ENCODE measurements at regions not wholly inside any gene's neighbourhood (a gene's known extent, or its start where the extent isn't known, plus 50 kb on each side); places are given as distances from the start of the nearest gene placed in this dataset.

DNA sequence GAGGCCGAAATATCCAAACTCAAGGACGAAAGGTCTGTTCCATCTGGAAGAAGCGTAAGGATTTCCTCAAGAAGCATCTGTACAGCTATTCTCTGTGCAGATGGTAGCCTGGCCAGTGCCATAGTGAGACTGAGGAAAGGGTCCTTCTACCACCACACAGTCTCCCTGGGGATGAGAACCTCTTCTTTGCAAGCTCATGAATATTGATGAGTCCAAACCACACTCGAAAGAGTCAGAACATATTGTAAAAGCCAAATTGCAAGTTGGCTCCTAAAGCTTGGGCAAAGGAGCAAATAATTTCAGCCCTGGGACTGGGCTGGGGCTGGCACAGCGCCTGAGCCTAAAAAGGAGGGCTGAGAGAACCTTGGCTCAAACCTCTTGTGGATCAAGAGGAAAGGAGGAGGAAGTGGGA, 66.1 kb upstream of the PIP4K2A start:
- H3K9ac ChIP-seq (ENCODE audit: insufficient read depth, low read depth, low read length) = no peak overlapping the region
- ATAC-seq = no peak
- ChIA-PET POLR2A (no interaction called here), CTCF (ENCODE audit: low intra/inter-chr PET ratio, low total read pairs) (no interaction called here)
- in situ Hi-C loops (cut with HindIII; ENCODE audit: extremely low pct_ligation_motif_present, low pct_unique_long_range_greater_than_20kb) = no loop called here
- H3K27me3 ChIP-seq (ENCODE audit: control insufficient read depth in 1 of 2, insufficient read depth in 2 of 2, low read length in 2 of 2) = no peaks in the 10 kb centered on the region; a peak in 1 of 5 replicates
- H4K20me1 ChIP-seq (ENCODE audit: insufficient read depth, low read length) = no peaks in the 10 kb centered on the region
- H3K79me2 ChIP-seq (ENCODE audit: insufficient read depth, low read length) = no peaks in the 10 kb centered on the region
- H2AFZ ChIP-seq (ENCODE audit: low read length) = no peak overlapping the region
- no peak for DNase-seq (ENCODE audit: low spot score)
- intact Hi-C loops (cut with micrococcal nuclease; ENCODE audit: unreplicated experiment) = no loop called here
- no peak overlapping the region for H3K27ac ChIP-seq (ENCODE audit: extremely low read length, insufficient read depth, low read length)
- no TSS peak for BruUV-seq (replicated peaks)
- no peak overlapping the region for H3K4me2 ChIP-seq (ENCODE audit: low read depth, low read length)
- H3K36me3 ChIP-seq (replicated peaks in 1 of 2; ENCODE audit: control insufficient read depth in 1 of 2, insufficient read depth in 2 of 2, low read length in 2 of 2) = no peaks in the 10 kb centered on the region
- FAIRE-seq = no peak
- WGBS (ENCODE audit: low lambda C conversion rate) = 72% methylated on average over 5 of the region's 5 CpGs
- no peaks in the 10 kb centered on the region; the same call in 1 of the 2 replicates for H3K9me3 ChIP-seq (ENCODE audit: low read length)
- H3K4me1 ChIP-seq (ENCODE audit: insufficient read depth, low read length) = peaks cover 17% of the 10 kb centered on the region
- no peak overlapping the region for H3K4me3 ChIP-seq (replicated peaks in 1 of 3; ENCODE audit: insufficient read depth in 1 of 3, low read depth in 2 of 3, low read length in 3 of 3)
- TF ChIP-seq ZSCAN29 (CRISPR knock-in tag; conservative IDR thresholded peaks at IDR 0.05) (no peak), MBNL3 (CRISPR knock-in tag; conservative IDR thresholded peaks at IDR 0.05) (no peak), ZSCAN30 (CRISPR knock-in tag; IDR thresholded peaks at IDR 0.05) (no peak), EED (CRISPR knock-in tag; IDR thresholded peaks at IDR 0.05) (no peak), ZNF367 (CRISPR knock-in tag; IDR thresholded peaks at IDR 0.05; ENCODE audit: borderline replicate concordance) (no peak), ZNF615 (CRISPR knock-in tag; IDR thresholded peaks at IDR 0.05; ENCODE audit: borderline replicate concordance) (no peak)
- TF ChIP-seq, protein P1, sequence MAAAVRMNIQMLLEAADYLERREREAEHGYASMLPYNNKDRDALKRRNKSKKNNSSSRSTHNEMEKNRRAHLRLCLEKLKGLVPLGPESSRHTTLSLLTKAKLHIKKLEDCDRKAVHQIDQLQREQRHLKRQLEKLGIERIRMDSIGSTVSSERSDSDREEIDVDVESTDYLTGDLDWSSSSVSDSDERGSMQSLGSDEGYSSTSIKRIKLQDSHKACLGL (CRISPR knock-in tag; IDR thresholded peaks at IDR 0.05) = no peak
- TF ChIP-seq, protein P2, sequence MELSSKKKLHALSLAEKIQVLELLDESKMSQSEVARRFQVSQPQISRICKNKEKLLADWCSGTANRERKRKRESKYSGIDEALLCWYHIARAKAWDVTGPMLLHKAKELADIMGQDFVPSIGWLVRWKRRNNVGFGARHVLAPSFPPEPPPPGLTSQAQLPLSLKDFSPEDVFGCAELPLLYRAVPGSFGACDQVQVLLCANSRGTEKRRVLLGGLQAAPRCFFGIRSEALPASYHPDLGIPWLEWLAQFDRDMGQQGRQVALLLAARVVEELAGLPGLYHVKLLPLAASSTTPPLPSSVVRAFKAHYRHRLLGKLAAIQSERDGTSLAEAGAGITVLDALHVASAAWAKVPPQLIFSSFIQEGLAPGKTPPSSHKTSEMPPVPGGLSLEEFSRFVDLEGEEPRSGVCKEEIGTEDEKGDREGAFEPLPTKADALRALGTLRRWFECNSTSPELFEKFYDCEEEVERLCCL (CRISPR knock-in tag; IDR thresholded peaks at IDR 0.05; ENCODE audit: borderline replicate concordance) = no peak
